NB4 (cell line): ENCODE measurements at regions not wholly inside any gene's neighbourhood (a gene's known extent, or its start where the extent isn't known, plus 50 kb on each side); places are given as distances from the start of the nearest gene placed in this dataset.
"Not testable (repeated sequence)": the region's sequence is repeated elsewhere in the genome, so short reads cannot be mapped to it uniquely, and the experiment has no call there.

Source experiments
- DNase-seq: peaks from one replicate; pipeline ENCODE4 v3.0.0; 2010; ENCODE audit warnings: low read depth
- H3K4me3 ChIP-seq: one replicate; pipeline ENCODE4 v1.5.1; 2011; ENCODE audit warnings: mild to moderate bottlenecking, low read depth, low read length, moderate library complexity
- MYC ChIP-seq: IDR thresholded peaks from 2 replicates; pipeline ENCODE4 v1.6.1; 2011; ENCODE audit warnings: low read depth, low read length
- POLR2A ChIP-seq: IDR thresholded peaks from 2 replicates; pipeline ENCODE4 v1.6.1; 2011; ENCODE audit warnings: mild to moderate bottlenecking; ENCODE audit not compliant: insufficient read length; ENCODE audit errors: extremely low read depth
- TF ChIP-seq, protein P1 (sequence below): IDR thresholded peaks from 2 replicates; pipeline ENCODE4 v1.6.1; 2011; ENCODE audit warnings: low read depth, low read length
- TF ChIP-seq, protein P2 (sequence below): IDR thresholded peaks from one replicate; pipeline ENCODE4 v1.5.1; 2012; ENCODE audit warnings: low read depth, low read length

DNA sequence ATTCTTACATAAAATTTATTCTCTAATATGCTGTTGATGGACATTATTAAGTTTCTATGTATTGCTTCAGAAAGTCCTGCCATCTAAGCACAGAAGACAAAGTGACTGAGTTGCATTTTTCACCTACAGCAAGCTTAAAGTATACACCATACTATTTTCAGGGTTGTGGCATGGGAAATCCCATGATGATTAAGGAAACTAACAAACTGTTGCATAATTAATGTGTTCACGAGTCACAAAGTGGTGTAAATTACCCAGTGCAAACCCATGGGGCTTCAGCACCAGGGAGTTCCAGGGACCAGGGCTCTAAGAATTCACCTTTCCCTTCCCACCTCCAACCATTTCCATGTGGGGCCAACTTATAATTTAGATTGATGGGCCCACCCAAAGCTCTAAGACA lies 81.9 kb upstream of the NR5A2 start:
- H3K4me3 ChIP-seq: no peak overlapping the region
- TF ChIP-seq POLR2A: no peak
- TF ChIP-seq MYC: no peak
- TF ChIP-seq, protein P1, sequence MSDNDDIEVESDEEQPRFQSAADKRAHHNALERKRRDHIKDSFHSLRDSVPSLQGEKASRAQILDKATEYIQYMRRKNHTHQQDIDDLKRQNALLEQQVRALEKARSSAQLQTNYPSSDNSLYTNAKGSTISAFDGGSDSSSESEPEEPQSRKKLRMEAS: no peak
- TF ChIP-seq, protein P2, sequence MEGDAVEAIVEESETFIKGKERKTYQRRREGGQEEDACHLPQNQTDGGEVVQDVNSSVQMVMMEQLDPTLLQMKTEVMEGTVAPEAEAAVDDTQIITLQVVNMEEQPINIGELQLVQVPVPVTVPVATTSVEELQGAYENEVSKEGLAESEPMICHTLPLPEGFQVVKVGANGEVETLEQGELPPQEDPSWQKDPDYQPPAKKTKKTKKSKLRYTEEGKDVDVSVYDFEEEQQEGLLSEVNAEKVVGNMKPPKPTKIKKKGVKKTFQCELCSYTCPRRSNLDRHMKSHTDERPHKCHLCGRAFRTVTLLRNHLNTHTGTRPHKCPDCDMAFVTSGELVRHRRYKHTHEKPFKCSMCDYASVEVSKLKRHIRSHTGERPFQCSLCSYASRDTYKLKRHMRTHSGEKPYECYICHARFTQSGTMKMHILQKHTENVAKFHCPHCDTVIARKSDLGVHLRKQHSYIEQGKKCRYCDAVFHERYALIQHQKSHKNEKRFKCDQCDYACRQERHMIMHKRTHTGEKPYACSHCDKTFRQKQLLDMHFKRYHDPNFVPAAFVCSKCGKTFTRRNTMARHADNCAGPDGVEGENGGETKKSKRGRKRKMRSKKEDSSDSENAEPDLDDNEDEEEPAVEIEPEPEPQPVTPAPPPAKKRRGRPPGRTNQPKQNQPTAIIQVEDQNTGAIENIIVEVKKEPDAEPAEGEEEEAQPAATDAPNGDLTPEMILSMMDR: no peak
- DNase-seq: peak; percentile 7

DNA sequence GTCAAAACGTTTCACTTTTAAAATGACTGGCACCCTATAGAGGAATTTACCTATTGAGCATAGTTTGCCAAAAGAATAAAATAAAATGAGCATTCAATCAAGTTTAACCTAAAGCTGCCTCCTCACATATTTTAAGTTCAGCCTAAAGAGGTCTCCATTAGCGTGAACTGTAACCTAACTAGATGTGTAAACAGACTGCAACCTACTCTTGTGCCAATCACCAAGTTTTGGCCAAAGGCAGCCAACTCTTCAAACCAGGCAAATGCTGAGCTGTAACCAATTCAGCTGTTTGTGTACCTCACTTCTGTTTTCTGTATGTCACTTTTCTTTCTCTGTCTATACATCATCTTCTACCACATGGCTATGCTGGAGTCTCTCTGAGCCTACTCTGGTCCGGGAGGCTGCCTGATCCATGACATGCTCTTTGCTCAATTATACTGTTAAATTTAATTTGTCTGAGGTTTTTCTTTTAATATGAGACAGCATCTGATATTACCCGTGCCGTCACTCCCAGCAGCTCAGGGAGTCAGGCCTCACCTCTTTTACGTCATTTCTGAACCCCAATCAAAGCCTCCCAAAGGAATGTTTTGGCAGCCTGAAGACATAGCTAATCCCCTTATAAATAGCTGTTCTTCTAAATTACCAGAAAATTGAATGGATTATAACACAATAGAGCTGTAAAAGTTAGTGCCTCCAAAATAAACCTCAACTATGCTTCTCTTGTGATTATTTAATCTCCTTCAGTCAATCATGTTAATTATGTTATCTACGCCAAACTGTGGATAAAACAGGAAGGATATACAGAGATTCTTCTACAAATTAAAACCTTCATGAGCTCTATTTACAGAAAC lies 81.0 kb upstream of the NR5A2 start:
- TF ChIP-seq, protein P1: no peak
- TF ChIP-seq, protein P2: no peak
- TF ChIP-seq POLR2A: no peak
- no peak for TF ChIP-seq MYC
- DNase-seq: no peak
- H3K4me3 ChIP-seq: no peak overlapping the region

DNA sequence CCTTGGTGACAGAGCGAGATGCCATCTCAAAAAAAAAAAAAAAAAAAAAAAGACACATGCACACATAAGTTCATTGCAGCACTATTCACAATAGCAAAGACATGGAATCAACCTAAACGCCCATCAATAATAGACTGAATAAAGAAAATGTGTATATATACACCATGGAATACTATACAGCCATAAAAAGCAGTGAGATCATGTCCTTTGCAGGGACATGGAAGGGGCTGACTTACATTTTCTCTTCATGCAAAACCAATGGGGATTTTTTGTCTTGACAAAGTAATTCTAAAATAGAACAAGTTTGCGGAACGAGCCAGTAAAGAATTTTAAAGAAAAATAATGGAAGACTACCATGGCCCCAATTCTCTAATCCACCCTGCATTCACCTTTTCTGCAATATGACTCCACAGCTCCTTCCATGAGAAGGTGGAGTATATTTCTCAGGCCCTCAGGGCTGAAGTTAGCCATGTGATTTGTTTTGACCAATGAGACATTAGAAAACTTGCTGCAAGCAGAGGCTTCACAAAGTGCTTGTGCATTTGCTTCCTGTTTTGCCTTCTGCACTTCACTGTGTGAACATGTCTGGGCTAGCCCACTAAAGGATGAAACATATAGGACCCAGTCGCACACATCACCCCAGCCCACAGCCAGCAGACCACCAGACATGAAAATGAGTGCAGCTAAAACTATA lies 78.8 kb upstream of the NR5A2 start:
- peak; percentile 32 for DNase-seq
- H3K4me3 ChIP-seq: no peak overlapping the region
- TF ChIP-seq, protein P1: no peak
- TF ChIP-seq MYC (no peak), POLR2A (no peak)
- TF ChIP-seq, protein P2: no peak

DNA sequence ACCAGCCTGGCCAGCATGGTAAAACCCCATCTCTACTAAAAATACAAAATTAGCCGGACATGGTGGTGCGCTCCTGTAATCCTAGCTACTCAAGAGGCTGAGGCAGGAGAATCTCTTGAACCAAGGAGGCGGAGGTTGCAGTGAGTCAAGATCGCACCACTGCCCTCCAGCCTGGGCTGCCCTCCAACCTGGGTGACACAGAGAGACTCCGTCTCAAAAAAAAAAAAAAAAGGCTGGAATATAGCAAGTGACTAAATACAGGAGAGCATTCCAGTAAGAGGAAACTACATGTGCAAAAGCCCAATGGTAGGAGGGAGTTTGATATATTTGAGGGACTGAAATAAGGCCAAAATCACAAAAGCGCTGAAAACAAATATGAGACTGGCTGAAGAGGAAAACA lies 76.5 kb upstream of the NR5A2 start:
- not testable (repeated sequence) for H3K4me3 ChIP-seq, DNase-seq

DNA sequence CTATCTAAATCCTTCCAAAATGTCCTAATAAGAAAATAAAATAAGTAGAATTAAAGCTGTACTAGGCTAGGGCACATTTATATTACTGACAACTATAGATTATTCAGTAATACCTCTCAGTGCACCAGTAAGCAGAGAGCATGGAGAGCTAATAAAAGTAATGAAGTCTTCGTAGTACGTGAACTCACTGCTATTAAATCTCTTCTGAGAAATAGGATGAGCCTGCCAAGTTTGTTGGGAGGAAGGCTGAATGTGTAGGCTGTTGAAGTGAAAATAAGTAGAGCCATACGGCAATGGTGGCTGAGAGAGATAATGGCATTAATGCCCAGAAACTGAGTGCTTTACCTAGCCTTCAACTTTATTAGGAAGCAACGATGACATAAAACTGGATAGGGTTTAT lies 73.9 kb upstream of the NR5A2 start:
- no peak for DNase-seq
- no peak overlapping the region for H3K4me3 ChIP-seq
- TF ChIP-seq, protein P2: no peak

DNA sequence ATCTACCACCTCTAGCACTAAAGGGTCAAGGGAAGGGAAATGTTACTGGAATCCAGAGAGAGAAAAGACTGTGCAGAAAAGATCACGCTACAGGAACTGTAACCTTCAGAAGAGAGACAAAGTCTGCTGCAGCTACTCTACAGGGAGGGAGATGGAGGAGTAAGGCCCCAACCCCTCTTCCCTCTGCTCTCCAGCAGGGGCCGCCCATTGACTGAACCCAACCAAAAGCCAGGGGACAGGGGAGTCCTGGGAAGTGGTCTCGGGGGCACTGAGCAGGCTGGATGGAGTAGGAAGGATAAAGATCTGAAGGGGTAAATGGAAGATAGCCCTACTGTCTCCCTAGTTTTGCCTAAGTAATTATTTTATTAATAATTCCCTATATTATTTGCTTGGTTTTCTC lies 72.8 kb upstream of the NR5A2 start:
- no peak for TF ChIP-seq MYC
- TF ChIP-seq, protein P2: peak; percentile 19

More for the DNA sequence above, 72.8 kb upstream of the NR5A2 start:
- DNase-seq: no peak
- H3K4me3 ChIP-seq: no peak overlapping the region
